Chondrocyte (in vitro differentiated cells): ENCODE measurements at regions not wholly inside any gene's neighbourhood (a gene's known extent, or its start where the extent isn't known, plus 50 kb on each side); places are given as distances from the start of the nearest gene placed in this dataset.

Source experiments
- DNase-seq: peaks from one replicate; pipeline ENCODE4 v3.0.0; 2021; ENCODE audit warnings: mixed read lengths, low spot score
- H3K27ac Mint-ChIP-seq: one replicate; pipeline ENCODE4 v1.8.0; 2021; ENCODE audit warnings: mild to moderate bottlenecking, moderate library complexity, mixed read lengths; ENCODE audit not compliant: unreplicated experiment
- H3K27me3 Mint-ChIP-seq: 2 replicates; pipeline ENCODE4 v1.8.0; 2021; ENCODE audit warnings: low read depth, mixed read lengths
- H3K36me3 Mint-ChIP-seq: 2 replicates; pipeline ENCODE4 v1.8.0; 2021; ENCODE audit warnings: low read depth, mixed read lengths
- H3K4me1 Mint-ChIP-seq: 2 replicates; pipeline ENCODE4 v1.8.0; 2021; ENCODE audit warnings: low read depth, mild to moderate bottlenecking, mixed read lengths
- H3K4me3 Mint-ChIP-seq: one replicate; pipeline ENCODE4 v1.8.0; 2021; ENCODE audit warnings: mild to moderate bottlenecking, moderate library complexity, mixed read lengths; ENCODE audit not compliant: unreplicated experiment
- H3K9me3 Mint-ChIP-seq: 2 replicates; pipeline ENCODE4 v1.8.0; 2021; ENCODE audit warnings: low read depth, mixed read lengths
- TF ChIP-seq, protein P1 (sequence below): fragments of 200-600 bp; sonication (generic); IDR thresholded peaks from 2 replicates; pipeline ENCODE4 v1.5.0; 2021; ENCODE audit warnings: antibody characterized with exemption, mild to moderate bottlenecking, moderate library complexity

DNA sequence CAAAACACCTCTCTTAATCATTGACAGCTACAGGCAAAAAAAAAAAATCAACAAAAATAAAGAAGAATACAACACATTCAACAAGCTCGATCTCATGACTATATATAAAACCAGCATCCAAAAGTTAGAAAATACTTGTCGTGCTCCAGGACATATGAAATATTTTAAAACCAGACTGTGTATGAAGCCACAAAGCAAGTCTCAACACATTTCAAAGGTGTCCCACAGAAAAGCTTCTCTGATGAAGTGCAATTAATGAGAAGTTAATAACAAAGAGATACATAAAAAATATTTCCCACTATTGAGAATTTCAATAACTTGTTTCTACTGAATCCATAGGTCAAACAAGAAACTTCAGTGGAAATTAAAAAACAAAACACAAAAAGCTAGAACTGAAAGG lies 178.7 kb downstream of the PLK2 start:
- TF ChIP-seq, protein P1, sequence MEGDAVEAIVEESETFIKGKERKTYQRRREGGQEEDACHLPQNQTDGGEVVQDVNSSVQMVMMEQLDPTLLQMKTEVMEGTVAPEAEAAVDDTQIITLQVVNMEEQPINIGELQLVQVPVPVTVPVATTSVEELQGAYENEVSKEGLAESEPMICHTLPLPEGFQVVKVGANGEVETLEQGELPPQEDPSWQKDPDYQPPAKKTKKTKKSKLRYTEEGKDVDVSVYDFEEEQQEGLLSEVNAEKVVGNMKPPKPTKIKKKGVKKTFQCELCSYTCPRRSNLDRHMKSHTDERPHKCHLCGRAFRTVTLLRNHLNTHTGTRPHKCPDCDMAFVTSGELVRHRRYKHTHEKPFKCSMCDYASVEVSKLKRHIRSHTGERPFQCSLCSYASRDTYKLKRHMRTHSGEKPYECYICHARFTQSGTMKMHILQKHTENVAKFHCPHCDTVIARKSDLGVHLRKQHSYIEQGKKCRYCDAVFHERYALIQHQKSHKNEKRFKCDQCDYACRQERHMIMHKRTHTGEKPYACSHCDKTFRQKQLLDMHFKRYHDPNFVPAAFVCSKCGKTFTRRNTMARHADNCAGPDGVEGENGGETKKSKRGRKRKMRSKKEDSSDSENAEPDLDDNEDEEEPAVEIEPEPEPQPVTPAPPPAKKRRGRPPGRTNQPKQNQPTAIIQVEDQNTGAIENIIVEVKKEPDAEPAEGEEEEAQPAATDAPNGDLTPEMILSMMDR: no peak
- H3K4me3 Mint-ChIP-seq: no peak overlapping the region
- no peak overlapping the region for H3K27ac Mint-ChIP-seq
- peaks cover 6% of the 10 kb centered on the region for H3K9me3 Mint-ChIP-seq
- H3K27me3 Mint-ChIP-seq: no peaks in the 10 kb centered on the region
- H3K4me1 Mint-ChIP-seq: no peaks in the 10 kb centered on the region
- no peaks in the 10 kb centered on the region for H3K36me3 Mint-ChIP-seq
- DNase-seq: no peak

- H3K4me3 Mint-ChIP-seq: no peak overlapping the region
- peaks cover 6% of the 10 kb centered on the region for H3K9me3 Mint-ChIP-seq
- no peaks in the 10 kb centered on the region for H3K4me1 Mint-ChIP-seq
- no peak for DNase-seq
- H3K36me3 Mint-ChIP-seq: no peaks in the 10 kb centered on the region
- H3K27ac Mint-ChIP-seq: no peak overlapping the region
- no peaks in the 10 kb centered on the region for H3K27me3 Mint-ChIP-seq
- TF ChIP-seq, protein P1: no peak
Measured at GRCh38 chr5:58279259-58279658, 180.6 kb downstream of the PLK2 start.

DNA sequence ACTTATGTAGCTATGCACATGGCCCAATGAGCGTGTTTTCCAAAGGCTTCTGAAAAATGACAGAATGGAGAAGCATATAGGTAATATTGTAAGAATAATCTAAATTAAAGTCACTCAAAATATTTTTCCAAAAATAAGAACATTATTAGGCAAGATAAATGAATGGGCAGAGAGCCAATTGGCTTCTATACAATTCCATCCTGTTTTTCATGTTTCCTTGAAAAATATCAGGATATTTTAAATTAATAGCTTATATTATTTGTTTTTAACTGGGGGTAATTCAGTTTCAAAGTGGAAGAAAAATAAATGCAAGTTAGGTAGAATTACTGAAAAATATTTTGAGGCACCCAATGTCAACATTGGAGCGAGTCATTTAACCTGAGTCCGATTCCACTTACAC lies 183.5 kb downstream of the PLK2 start:
- Mint-ChIP-seq H3K4me3 (no peak overlapping the region), H3K27me3 (no peaks in the 10 kb centered on the region), H3K27ac (no peak overlapping the region), H3K36me3 (no peaks in the 10 kb centered on the region), H3K4me1 (peaks cover 10% of the 10 kb centered on the region), H3K9me3 (peaks cover 6% of the 10 kb centered on the region)
- DNase-seq: no peak
- TF ChIP-seq, protein P1: no peak

GRCh38 chr5:58275516-58275915 lies 184.4 kb downstream of the PLK2 start:
- H3K4me3 Mint-ChIP-seq: no peak overlapping the region
- H3K9me3 Mint-ChIP-seq: peaks cover 6% of the 10 kb centered on the region
- H3K36me3 Mint-ChIP-seq: no peaks in the 10 kb centered on the region
- no peaks in the 10 kb centered on the region for H3K27me3 Mint-ChIP-seq
- peaks cover 12% of the 10 kb centered on the region for H3K4me1 Mint-ChIP-seq
- TF ChIP-seq, protein P1: no peak
- H3K27ac Mint-ChIP-seq: no peak overlapping the region
- DNase-seq: no peak

DNA sequence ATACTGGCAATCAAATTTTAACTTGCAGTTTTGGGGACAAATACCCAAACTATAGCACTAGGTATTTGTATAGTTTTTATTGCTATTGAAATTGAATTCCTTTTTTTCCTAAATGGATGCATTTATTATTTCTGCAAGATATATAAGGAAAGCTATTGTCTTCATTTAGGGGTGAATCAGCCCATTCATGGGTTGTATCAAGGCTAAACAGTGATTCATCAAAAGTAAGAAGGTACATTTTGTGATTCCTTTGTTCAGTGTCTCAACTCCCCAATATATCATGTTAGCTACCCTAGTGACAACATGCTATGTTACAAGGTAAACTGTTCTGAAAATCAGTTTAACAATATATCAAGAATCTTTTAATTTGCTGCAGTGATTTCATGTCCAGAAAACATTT lies 185.7 kb downstream of the PLK2 start:
- Mint-ChIP-seq H3K36me3 (no peaks in the 10 kb centered on the region), H3K4me1 (peaks cover 12% of the 10 kb centered on the region), H3K4me3 (no peak overlapping the region), H3K27ac (no peak overlapping the region), H3K9me3 (peaks cover 6% of the 10 kb centered on the region), H3K27me3 (no peaks in the 10 kb centered on the region)
- TF ChIP-seq, protein P1: no peak
- no peak for DNase-seq
